ENCODE measurements at regions not wholly inside any gene's neighbourhood (a gene's known extent, or its start where the extent isn't known, plus 50 kb on each side); places are given as distances from the start of the nearest gene placed in this dataset.
A peak's percentile ranks its signal among the peaks of the same experiment; 100 is the strongest.

GRCh38 chr10:94092848-94093247, 99.1 kb downstream of the PLCE1 start:
- TF ChIP-seq CTCF (conservative IDR thresholded peaks at IDR 0.05; ENCODE audit: low read depth): no peak
- no peak overlapping the region for H3K27ac ChIP-seq
- ChIA-PET CTCF (interaction anchor here (0.8 kb wide), 1 partner anchor 28 kb away, joined by 3 read pairs; no protein-coding TSS in a partner anchor), POLR2A (ENCODE audit: low non-redundant PET) (no interaction called here)
- DNase-seq (ENCODE audit: low spot score): peak; percentile 25

- CTCF ChIA-PET: interaction anchor here (0.8 kb wide), 1 partner anchor 29 kb away, joined by 3 read pairs; no protein-coding TSS in a partner anchor
- no peak for DNase-seq (ENCODE audit: low spot score)
- no peak overlapping the region for H3K27ac ChIP-seq
- POLR2A ChIA-PET (ENCODE audit: low non-redundant PET): no interaction called here
- TF ChIP-seq CTCF (conservative IDR thresholded peaks at IDR 0.05; ENCODE audit: low read depth): no peak
Measured at GRCh38 chr10:94093286-94093905, 99.7 kb downstream of the PLCE1 start.

GRCh38 chr10:94094540-94094939, 100.8 kb downstream of the PLCE1 start:
- CTCF ChIA-PET: no interaction called here
- DNase-seq (ENCODE audit: low spot score): no peak
- H3K27ac ChIP-seq: no peak overlapping the region
- TF ChIP-seq CTCF (conservative IDR thresholded peaks at IDR 0.05; ENCODE audit: low read depth): no peak
- POLR2A ChIA-PET (ENCODE audit: low non-redundant PET): no interaction called here

- DNase-seq (ENCODE audit: low spot score): no peak
- CTCF ChIA-PET: interaction anchor here (0.6 to 0.8 kb wide), 2 partner anchors 8 to 58 kb away, joined by 4 to 5 read pairs; no protein-coding TSS in a partner anchor
- H3K27ac ChIP-seq: no peak overlapping the region
- no peak for TF ChIP-seq CTCF (conservative IDR thresholded peaks at IDR 0.05; ENCODE audit: low read depth)
- POLR2A ChIA-PET (ENCODE audit: low non-redundant PET): no interaction called here
Measured at GRCh38 chr10:94097656-94098055, 103.9 kb downstream of the PLCE1 start.

- TF ChIP-seq CTCF (conservative IDR thresholded peaks at IDR 0.05; ENCODE audit: low read depth): no peak
- DNase-seq (ENCODE audit: low spot score): no peak
- POLR2A ChIA-PET (ENCODE audit: low non-redundant PET): no interaction called here
- H3K27ac ChIP-seq: no peak overlapping the region
- CTCF ChIA-PET: no interaction called here
Measured at GRCh38 chr10:94098896-94099295, 105.2 kb downstream of the PLCE1 start.

- H3K27ac ChIP-seq: no peak overlapping the region
- ChIA-PET CTCF (no interaction called here), POLR2A (ENCODE audit: low non-redundant PET) (no interaction called here)
- DNase-seq (ENCODE audit: low spot score): no peak
- no peak for TF ChIP-seq CTCF (conservative IDR thresholded peaks at IDR 0.05; ENCODE audit: low read depth)
Measured at GRCh38 chr10:94101894-94102293, 108.2 kb downstream of the PLCE1 start.

All from RWPE1 (cell line).